ENCODE measurements at regions not wholly inside any gene's neighbourhood (a gene's known extent, or its start where the extent isn't known, plus 50 kb on each side); places are given as distances from the start of the nearest gene placed in this dataset.
A peak's percentile ranks its signal among the peaks of the same experiment; 100 is the strongest.

DNA sequence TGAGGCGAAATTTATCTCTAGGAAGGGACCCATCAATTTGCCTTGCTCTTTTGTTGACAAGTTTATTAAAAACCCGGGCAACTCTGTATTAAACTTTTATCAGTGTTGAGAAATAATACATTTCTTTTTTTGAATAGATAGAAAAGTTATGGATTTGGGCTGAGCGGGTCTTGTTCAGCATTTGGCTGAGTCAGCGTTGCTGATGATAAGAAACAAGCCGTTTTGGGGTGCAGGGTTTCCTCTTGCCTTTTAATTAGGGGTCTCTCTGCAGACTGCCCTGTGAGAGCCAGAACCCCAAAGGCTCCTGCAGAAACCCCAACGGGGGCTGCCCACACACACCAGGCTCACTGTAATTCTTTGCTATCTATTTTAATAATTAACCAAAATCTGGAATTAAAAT lies 82.1 kb upstream of the SLCO4A1 start:
- Histone ChIP-seq H3K4me3 (ENCODE audit: low read length) (no peak overlapping the region), H3K36me3 (ENCODE audit: control insufficient read depth, insufficient read depth, low read length) (no peaks in the 10 kb centered on the region), H3K9me3 (ENCODE audit: control insufficient read depth, insufficient read depth, low read length) (no peaks in the 10 kb centered on the region), H3K27me3 (ENCODE audit: control insufficient read depth, insufficient read depth, low read length) (peaks cover 2% of the 10 kb centered on the region), H3K27ac (ENCODE audit: low read length) (no peak overlapping the region), H3K4me1 (ENCODE audit: control insufficient read depth, insufficient read depth, low read length) (peaks cover 15% of the 10 kb centered on the region)
- H3K9me3 Mint-ChIP-seq: no peaks in the 10 kb centered on the region
- ATAC-seq (no peak), DNase-seq (no peak)
- peaks cover 7 to 14% of the 10 kb centered on the region in 2 donors for H3K4me1 Mint-ChIP-seq
- H3K27me3 Mint-ChIP-seq (ENCODE audit: low read depth in 2 of 2): peaks cover 0 to 4% of the 10 kb centered on the region in 2 donors
- 59% methylated on average over 5 of the region's 6 CpGs for WGBS (ENCODE audit: insufficient coverage)
- H3K36me3 Mint-ChIP-seq: no peaks in the 10 kb centered on the region
- TF ChIP-seq, protein P1, sequence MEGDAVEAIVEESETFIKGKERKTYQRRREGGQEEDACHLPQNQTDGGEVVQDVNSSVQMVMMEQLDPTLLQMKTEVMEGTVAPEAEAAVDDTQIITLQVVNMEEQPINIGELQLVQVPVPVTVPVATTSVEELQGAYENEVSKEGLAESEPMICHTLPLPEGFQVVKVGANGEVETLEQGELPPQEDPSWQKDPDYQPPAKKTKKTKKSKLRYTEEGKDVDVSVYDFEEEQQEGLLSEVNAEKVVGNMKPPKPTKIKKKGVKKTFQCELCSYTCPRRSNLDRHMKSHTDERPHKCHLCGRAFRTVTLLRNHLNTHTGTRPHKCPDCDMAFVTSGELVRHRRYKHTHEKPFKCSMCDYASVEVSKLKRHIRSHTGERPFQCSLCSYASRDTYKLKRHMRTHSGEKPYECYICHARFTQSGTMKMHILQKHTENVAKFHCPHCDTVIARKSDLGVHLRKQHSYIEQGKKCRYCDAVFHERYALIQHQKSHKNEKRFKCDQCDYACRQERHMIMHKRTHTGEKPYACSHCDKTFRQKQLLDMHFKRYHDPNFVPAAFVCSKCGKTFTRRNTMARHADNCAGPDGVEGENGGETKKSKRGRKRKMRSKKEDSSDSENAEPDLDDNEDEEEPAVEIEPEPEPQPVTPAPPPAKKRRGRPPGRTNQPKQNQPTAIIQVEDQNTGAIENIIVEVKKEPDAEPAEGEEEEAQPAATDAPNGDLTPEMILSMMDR (IDR thresholded peaks at IDR 0.05): no peak
- intact Hi-C loops (cut with micrococcal nuclease): no loop called here
- no peak overlapping the region for H3K4me3 Mint-ChIP-seq
- H3K27ac Mint-ChIP-seq: no peak overlapping the region

- H3K36me3 ChIP-seq (ENCODE audit: control insufficient read depth, insufficient read depth, low read length): no peaks in the 10 kb centered on the region
- H3K27ac ChIP-seq (ENCODE audit: low read length): no peak overlapping the region
- intact Hi-C loops (cut with micrococcal nuclease): no loop called here
- peak overlapping the region in 1 of 2 donors; percentile 78 for H3K27ac Mint-ChIP-seq
- TF ChIP-seq, protein P1 (IDR thresholded peaks at IDR 0.05): no peak
- H3K27me3 Mint-ChIP-seq (ENCODE audit: low read depth in 2 of 2): peaks cover 0 to 4% of the 10 kb centered on the region in 2 donors
- no peaks in the 10 kb centered on the region for H3K9me3 ChIP-seq (ENCODE audit: control insufficient read depth, insufficient read depth, low read length)
- DNase-seq (no peak), ATAC-seq (peak in 2 of 3 donors; percentile 68 to 75)
- H3K4me1 Mint-ChIP-seq: peaks cover 7 to 14% of the 10 kb centered on the region in 2 donors
- H3K9me3 Mint-ChIP-seq: no peaks in the 10 kb centered on the region
- no peak overlapping the region for H3K4me3 ChIP-seq (ENCODE audit: low read length)
- WGBS (ENCODE audit: insufficient coverage): 28% methylated on average over 15 of the region's 15 CpGs
- H3K4me3 Mint-ChIP-seq: peak overlapping the region; percentile 75
- peaks cover 15% of the 10 kb centered on the region for H3K4me1 ChIP-seq (ENCODE audit: control insufficient read depth, insufficient read depth, low read length)
- H3K36me3 Mint-ChIP-seq: no peaks in the 10 kb centered on the region
- peaks cover 2% of the 10 kb centered on the region for H3K27me3 ChIP-seq (ENCODE audit: control insufficient read depth, insufficient read depth, low read length)
These were observed 81.1 kb upstream of the SLCO4A1 start for GRCh38 chr20:62561182-62561581.

DNA sequence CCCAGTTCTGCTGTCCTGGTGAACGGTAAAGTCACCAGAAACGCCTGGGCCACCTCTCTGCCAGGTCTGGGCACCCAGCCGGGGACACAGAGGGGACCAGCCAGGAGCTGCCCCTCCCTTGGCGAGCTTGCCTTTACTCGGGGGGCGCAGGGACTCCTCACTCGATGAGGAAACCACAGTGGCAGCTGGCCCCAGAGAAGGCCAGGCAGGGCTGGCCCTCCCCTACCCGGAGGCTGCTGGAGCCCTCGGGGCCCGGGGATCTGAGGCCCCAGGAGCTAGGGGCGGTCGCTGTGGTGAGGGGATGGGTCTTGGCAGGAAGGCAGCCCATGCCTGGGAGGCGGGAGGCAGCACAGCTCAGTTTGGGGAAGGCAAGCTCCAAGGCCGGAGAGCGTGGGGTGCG lies 80.4 kb upstream of the SLCO4A1 start:
- H3K4me1 Mint-ChIP-seq: peaks cover 7 to 14% of the 10 kb centered on the region in 2 donors
- H3K9me3 Mint-ChIP-seq: no peaks in the 10 kb centered on the region
- H3K4me3 Mint-ChIP-seq: no peak overlapping the region
- intact Hi-C loops (cut with micrococcal nuclease): no loop called here
- H3K27ac Mint-ChIP-seq: peak overlapping the region in 1 of 2 donors; percentile 78
- peaks cover 15% of the 10 kb centered on the region for H3K4me1 ChIP-seq (ENCODE audit: control insufficient read depth, insufficient read depth, low read length)
- H3K36me3 ChIP-seq (ENCODE audit: control insufficient read depth, insufficient read depth, low read length): no peaks in the 10 kb centered on the region
- no peak overlapping the region for H3K27ac ChIP-seq (ENCODE audit: low read length)
- H3K36me3 Mint-ChIP-seq: no peaks in the 10 kb centered on the region
- H3K4me3 ChIP-seq (ENCODE audit: low read length): no peak overlapping the region
- DNase-seq (no peak), ATAC-seq (no peak)
- TF ChIP-seq, protein P1 (IDR thresholded peaks at IDR 0.05): no peak
- H3K27me3 Mint-ChIP-seq (ENCODE audit: low read depth in 2 of 2): peaks cover 0 to 4% of the 10 kb centered on the region in 2 donors
- 23% methylated on average over 16 of the region's 16 CpGs for WGBS (ENCODE audit: insufficient coverage)
- H3K9me3 ChIP-seq (ENCODE audit: control insufficient read depth, insufficient read depth, low read length): no peaks in the 10 kb centered on the region
- peaks cover 2% of the 10 kb centered on the region for H3K27me3 ChIP-seq (ENCODE audit: control insufficient read depth, insufficient read depth, low read length)

DNA sequence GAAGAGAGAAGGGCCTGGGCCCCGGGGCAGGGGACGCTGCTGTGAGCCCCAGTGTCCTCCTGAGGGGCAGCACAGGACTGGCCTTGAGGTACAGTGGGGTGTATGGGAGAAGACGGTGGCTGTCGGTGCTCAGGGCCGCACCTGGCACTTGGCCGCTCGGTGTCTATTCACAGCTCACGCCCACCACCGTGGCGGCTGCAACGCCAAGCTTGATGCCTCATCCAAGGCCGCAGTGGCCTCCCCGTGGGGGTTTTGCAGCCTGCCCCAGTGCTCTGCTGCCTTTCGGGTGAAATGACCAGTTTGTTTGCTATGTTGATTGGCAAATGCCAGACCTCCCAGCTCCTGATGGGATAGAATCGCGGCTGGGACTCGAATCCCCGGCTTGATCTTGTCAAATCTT lies 79.5 kb upstream of the SLCO4A1 start:
- no peaks in the 10 kb centered on the region for H3K36me3 Mint-ChIP-seq
- H3K4me1 Mint-ChIP-seq: peaks cover 7 to 14% of the 10 kb centered on the region in 2 donors
- peaks cover 0 to 4% of the 10 kb centered on the region in 2 donors for H3K27me3 Mint-ChIP-seq (ENCODE audit: low read depth in 2 of 2)
- no peak overlapping the region for H3K27ac ChIP-seq (ENCODE audit: low read length)
- DNase-seq (no peak), ATAC-seq (no peak)
- WGBS (ENCODE audit: insufficient coverage): 81% methylated on average over 18 of the region's 18 CpGs
- intact Hi-C loops (cut with micrococcal nuclease): no loop called here
- H3K27ac Mint-ChIP-seq: no peak overlapping the region
- H3K4me3 Mint-ChIP-seq: no peak overlapping the region
- TF ChIP-seq, protein P1 (IDR thresholded peaks at IDR 0.05): no peak
- no peaks in the 10 kb centered on the region for H3K9me3 ChIP-seq (ENCODE audit: control insufficient read depth, insufficient read depth, low read length)
- no peaks in the 10 kb centered on the region for H3K36me3 ChIP-seq (ENCODE audit: control insufficient read depth, insufficient read depth, low read length)
- H3K4me1 ChIP-seq (ENCODE audit: control insufficient read depth, insufficient read depth, low read length): peaks cover 15% of the 10 kb centered on the region
- no peak overlapping the region for H3K4me3 ChIP-seq (ENCODE audit: low read length)
- peaks cover 2% of the 10 kb centered on the region for H3K27me3 ChIP-seq (ENCODE audit: control insufficient read depth, insufficient read depth, low read length)
- H3K9me3 Mint-ChIP-seq: no peaks in the 10 kb centered on the region

Data from natural killer cell (primary cell).